B cell (primary cell): ENCODE measurements at regions not wholly inside any gene's neighbourhood (a gene's known extent, or its start where the extent isn't known, plus 50 kb on each side); places are given as distances from the start of the nearest gene placed in this dataset.

ENCODE experiments used
- ATAC-seq: fragments of 200-7000 bp; cut with Tn5 transposase; one replicate; pipeline ENCODE4 v1.10.0; 2021; ENCODE audit warnings: low read depth, mild to moderate bottlenecking, moderate number of reproducible peaks, moderate library complexity
- CTCF ChIA-PET: fragments of 350-600 bp; sonication (Branson Sonifier 250); formaldehyde crosslinking; loops from one replicate; lab custom pipeline; 2021; ENCODE audit warnings: antibody characterized with exemption, inconsistent platforms; lab: Charles Lee
- POLR2A ChIA-PET: fragments of 350-600 bp; sonication (Branson Sonifier 250); formaldehyde crosslinking; loops from one replicate; lab custom pipeline; 2021; ENCODE audit warnings: antibody characterized with exemption; lab: Charles Lee
- DNase-seq: peaks from one replicate; pipeline ENCODE4 v3.0.0; 2013
- H2AFZ ChIP-seq: 2 replicates; pipeline ENCODE4 v1.6.1; 2012; ENCODE audit warnings: mild to moderate bottlenecking, low read depth, low read length; ENCODE audit not compliant: insufficient read depth, poor library complexity, severe bottlenecking
- H3K27ac ChIP-seq, 2 donors: 1 replicate in 1 of 2; 2 replicates in 1 of 2; pipeline ENCODE4 v1.5.1; 2012 to 2013; ENCODE audit warnings: low read length in 2 of 2, mild to moderate bottlenecking in 2 of 2, moderate library complexity in 1 of 2
- H3K27me3 ChIP-seq, 4 experiments: fragments of 200-600 bp in 1 of 4; sonication (generic) in 1 of 4; replicated peaks in 1 of 4; 1 replicate in 2 of 4; 2 replicates in 2 of 4; pipeline versions ENCODE4 v1.6.1 to v1.7.0; 2013 to 2016; ENCODE audit warnings: low read length in 3 of 4, mild to moderate bottlenecking in 2 of 4, mixed read lengths in 1 of 4, moderate library complexity in 1 of 4; ENCODE audit not compliant: insufficient read depth in 4 of 4, control insufficient read depth in 3 of 4; ENCODE audit errors: control extremely low read depth in 1 of 4
- H3K36me3 ChIP-seq, 2 experiments: replicated peaks in 1 of 2; 1 replicate in 1 of 2; 2 replicates in 1 of 2; pipeline versions ENCODE4 v1.6.1 to v1.7.1; 2013; ENCODE audit warnings: low read length in 1 of 2; ENCODE audit not compliant: insufficient read depth in 2 of 2, control insufficient read depth in 1 of 2; ENCODE audit errors: control extremely low read depth in 1 of 2, extremely low read depth in 1 of 2
- H3K4me1 ChIP-seq, 2 donors: fragments of 200-600 bp in 1 of 2; sonication (generic) in 1 of 2; 1 replicate in 1 of 2; 2 replicates in 1 of 2; pipeline versions ENCODE4 v1.5.1 to v1.6.1; 2013 to 2017; ENCODE audit warnings: low read length in 2 of 2; ENCODE audit not compliant: control insufficient read depth in 2 of 2, insufficient read depth in 2 of 2
- H3K4me2 ChIP-seq: replicated peaks from 2 replicates; pipeline ENCODE3; 2012; ENCODE audit warnings: mild to moderate bottlenecking, low read depth, low read length; ENCODE audit not compliant: poor library complexity, severe bottlenecking
- H3K4me3 ChIP-seq, 5 experiments: fragments of 200-600 bp in 1 of 5; sonication (generic) in 1 of 5; 1 replicate in 3 of 5; 2 replicates in 2 of 5; pipeline versions ENCODE4 v1.5.1 to v1.7.0; 2011 to 2016; ENCODE audit warnings: low read length in 4 of 5, mild to moderate bottlenecking in 4 of 5, low read depth in 2 of 5, control low read depth in 1 of 5, moderate library complexity in 1 of 5; ENCODE audit not compliant: insufficient read depth in 1 of 5; ENCODE audit errors: control extremely low read depth in 1 of 5, extremely low read depth in 1 of 5
- H3K79me2 ChIP-seq: fragments of 200-600 bp; sonication (generic); one replicate; pipeline ENCODE4 v1.6.0; 2016; ENCODE audit warnings: low read length; ENCODE audit not compliant: control insufficient read depth, insufficient read depth
- H3K9ac ChIP-seq: fragments of 200-600 bp; sonication (generic); 2 replicates; pipeline ENCODE4 v1.6.1; 2017; ENCODE audit warnings: mild to moderate bottlenecking, low read length, moderate library complexity
- H3K9me3 ChIP-seq, 3 donors: one replicate each; pipeline versions ENCODE4 v1.6.1 to v1.7.1; 2013; ENCODE audit warnings: low read length in 2 of 3; ENCODE audit not compliant: control insufficient read depth in 2 of 3, insufficient read depth in 1 of 3; ENCODE audit errors: control extremely low read depth in 1 of 3
- H4K20me1 ChIP-seq: 2 replicates; pipeline ENCODE4 v1.6.0; 2012; ENCODE audit warnings: mild to moderate bottlenecking, low read length; ENCODE audit not compliant: insufficient read depth, control insufficient read depth, poor library complexity, severe bottlenecking
- H3K27ac Mint-ChIP-seq: one replicate; pipeline ENCODE4 v1.8.0; 2021; ENCODE audit warnings: mixed read lengths
- H3K27me3 Mint-ChIP-seq: one replicate; pipeline ENCODE4 v1.8.0; 2021; ENCODE audit warnings: mixed read lengths
- H3K4me1 Mint-ChIP-seq: one replicate; pipeline ENCODE4 v1.8.0; 2021; ENCODE audit warnings: mixed read lengths
- H3K4me3 Mint-ChIP-seq: one replicate; pipeline ENCODE4 v1.8.0; 2021; ENCODE audit warnings: mixed read lengths
- H3K9me3 Mint-ChIP-seq: one replicate; pipeline ENCODE4 v1.8.0; 2022; ENCODE audit warnings: mixed read lengths; ENCODE audit not compliant: insufficient read depth
- EZH2 ChIP-seq: IDR thresholded peaks from 2 replicates; pipeline ENCODE4 v1.6.1; 2012; ENCODE audit warnings: borderline replicate concordance, low read depth, mild to moderate bottlenecking, moderate library complexity, low read length; ENCODE audit not compliant: insufficient read depth, poor library complexity, severe bottlenecking
- WGBS: methylation state at CpG from one replicate; pipeline ENCODE4 v1.1.5; 2013; ENCODE audit warnings: missing lambda C conversion rate; ENCODE audit not compliant: insufficient coverage; 5-methylcytosine and 5-hydroxymethylcytosine counted together
- intact Hi-C: fragments of 100-400 bp; cut with micrococcal nuclease; formaldehyde crosslinking; loops from one replicate; pipeline ENCODE4 v1.10.0; 2022
- TF ChIP-seq, protein P1 (sequence below): fragments of 200-600 bp; IDR thresholded peaks from one replicate; pipeline ENCODE4 v1.8.0; 2022; ENCODE audit warnings: antibody characterized with exemption, mild to moderate bottlenecking

DNA sequence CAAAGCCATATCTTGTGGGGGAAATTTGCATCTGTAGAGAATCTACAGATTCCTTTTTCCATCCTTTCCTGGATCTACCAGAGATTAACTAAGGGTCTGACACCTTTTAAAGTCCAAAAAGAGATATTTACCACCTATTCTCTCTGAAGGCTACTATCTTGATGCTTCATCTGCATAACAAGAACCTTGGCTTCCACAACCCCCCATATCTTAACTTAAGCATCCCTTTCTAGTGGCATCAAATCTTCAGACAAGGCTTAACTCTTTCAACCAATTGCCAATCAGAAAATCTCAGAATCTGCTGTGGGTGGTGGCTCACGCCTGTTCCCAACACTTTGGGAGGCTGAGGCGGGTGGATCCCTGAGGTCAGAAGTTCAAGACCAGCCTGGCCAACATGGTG is 74.3 kb upstream of the FICD start:
- Histone ChIP-seq H4K20me1 (no peaks in the 10 kb centered on the region), H3K27ac (no peak overlapping the region), H2AFZ (no peak overlapping the region), H3K4me2 (no peak overlapping the region), H3K4me1 (no peaks in the 10 kb centered on the region), H3K79me2 (no peaks in the 10 kb centered on the region), H3K4me3 (no peak overlapping the region), H3K9me3 (peaks cover 0 to 3% (median 0%) of the 10 kb centered on the region in 3 donors), H3K36me3 (no peaks in the 10 kb centered on the region), H3K27me3 (no peaks in the 10 kb centered on the region), H3K9ac (no peak overlapping the region)
- Mint-ChIP-seq H3K4me3 (no peak overlapping the region), H3K27ac (no peak overlapping the region), H3K27me3 (peaks cover 44% of the 10 kb centered on the region), H3K4me1 (no peaks in the 10 kb centered on the region), H3K9me3 (no peaks in the 10 kb centered on the region)
- POLR2A ChIA-PET = no interaction called here
- TF ChIP-seq, protein P1, sequence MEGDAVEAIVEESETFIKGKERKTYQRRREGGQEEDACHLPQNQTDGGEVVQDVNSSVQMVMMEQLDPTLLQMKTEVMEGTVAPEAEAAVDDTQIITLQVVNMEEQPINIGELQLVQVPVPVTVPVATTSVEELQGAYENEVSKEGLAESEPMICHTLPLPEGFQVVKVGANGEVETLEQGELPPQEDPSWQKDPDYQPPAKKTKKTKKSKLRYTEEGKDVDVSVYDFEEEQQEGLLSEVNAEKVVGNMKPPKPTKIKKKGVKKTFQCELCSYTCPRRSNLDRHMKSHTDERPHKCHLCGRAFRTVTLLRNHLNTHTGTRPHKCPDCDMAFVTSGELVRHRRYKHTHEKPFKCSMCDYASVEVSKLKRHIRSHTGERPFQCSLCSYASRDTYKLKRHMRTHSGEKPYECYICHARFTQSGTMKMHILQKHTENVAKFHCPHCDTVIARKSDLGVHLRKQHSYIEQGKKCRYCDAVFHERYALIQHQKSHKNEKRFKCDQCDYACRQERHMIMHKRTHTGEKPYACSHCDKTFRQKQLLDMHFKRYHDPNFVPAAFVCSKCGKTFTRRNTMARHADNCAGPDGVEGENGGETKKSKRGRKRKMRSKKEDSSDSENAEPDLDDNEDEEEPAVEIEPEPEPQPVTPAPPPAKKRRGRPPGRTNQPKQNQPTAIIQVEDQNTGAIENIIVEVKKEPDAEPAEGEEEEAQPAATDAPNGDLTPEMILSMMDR = no peak
- TF ChIP-seq EZH2 = no peak
- DNase-seq (no peak), ATAC-seq (no peak)
- CTCF ChIA-PET = no interaction called here
- 100% methylated on average over 2 of the region's 2 CpGs for WGBS
- intact Hi-C loops = no loop called here

DNA sequence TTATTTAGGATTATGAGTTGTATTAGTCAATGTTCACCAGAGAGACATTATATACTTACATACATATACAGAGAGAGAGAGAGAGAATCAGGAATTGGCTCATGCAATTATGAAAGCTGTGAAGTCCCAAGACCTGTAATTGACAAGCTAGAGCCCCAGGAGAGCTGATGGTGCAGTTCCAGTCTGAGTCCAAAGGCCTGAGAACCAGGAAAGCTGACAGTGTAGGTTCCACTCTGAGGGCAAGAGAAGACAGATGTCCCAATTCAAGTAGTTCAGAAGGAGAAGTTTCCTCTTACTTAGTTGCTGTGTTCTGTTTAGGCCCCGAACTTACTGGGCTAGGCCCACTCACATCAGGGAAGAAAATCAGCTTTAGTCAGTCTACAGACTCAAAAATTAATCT is 76.4 kb upstream of the FICD start:
- no peak overlapping the region for H3K4me3 ChIP-seq
- H2AFZ ChIP-seq = no peak overlapping the region
- no peak overlapping the region for H3K9ac ChIP-seq
- POLR2A ChIA-PET = no interaction called here
- H3K27me3 ChIP-seq = no peaks in the 10 kb centered on the region
- H4K20me1 ChIP-seq = no peaks in the 10 kb centered on the region
- WGBS = no CpG with 5 or more reads among the region's 1 CpG
- no peaks in the 10 kb centered on the region for H3K4me1 ChIP-seq
- no peak for TF ChIP-seq EZH2
- TF ChIP-seq, protein P1 = no peak
- DNase-seq = no peak
- no peaks in the 10 kb centered on the region for H3K4me1 Mint-ChIP-seq
- H3K27ac ChIP-seq = no peak overlapping the region
- no peaks in the 10 kb centered on the region for H3K79me2 ChIP-seq
- H3K27me3 Mint-ChIP-seq = peaks cover 42% of the 10 kb centered on the region
- no peak overlapping the region for H3K4me2 ChIP-seq
- CTCF ChIA-PET = no interaction called here
- no peaks in the 10 kb centered on the region for H3K9me3 Mint-ChIP-seq
- no peak overlapping the region for H3K27ac Mint-ChIP-seq
- H3K9me3 ChIP-seq = peaks cover 0 to 3% (median 0%) of the 10 kb centered on the region in 3 donors
- intact Hi-C loops = no loop called here
- ATAC-seq = no peak
- no peaks in the 10 kb centered on the region for H3K36me3 ChIP-seq
- no peak overlapping the region for H3K4me3 Mint-ChIP-seq
